NCI-H446 (cell line): ENCODE measurements at regions not wholly inside any gene's neighbourhood (a gene's known extent, or its start where the extent isn't known, plus 50 kb on each side); places are given as distances from the start of the nearest gene placed in this dataset.

Experiments
- DNase-seq, 2 experiments: peaks; one replicate each; lab custom pipeline; 2025; lab: John Stamatoyannopoulos, UW

- no peak for DNase-seq
These were observed 163.0 kb downstream of the MN1 start for GRCh38 chr22:27638329-27639233.

- no peak for DNase-seq
These were observed 162.1 kb downstream of the MN1 start for GRCh38 chr22:27639248-27640086.

- no peak for DNase-seq
These were observed 160.3 kb downstream of the MN1 start for GRCh38 chr22:27641049-27641795.

GRCh38 chr22:27642104-27642800, 159.3 kb downstream of the MN1 start:
- no peak for DNase-seq

- DNase-seq, result no peak
These were observed 157.6 kb downstream of the MN1 start for GRCh38 chr22:27643907-27644306.

- DNase-seq, result no peak
These were observed 157.0 kb downstream of the MN1 start for GRCh38 chr22:27644566-27644965.

GRCh38 chr22:27647540-27647939, 154.0 kb downstream of the MN1 start:
- no peak for DNase-seq

GRCh38 chr22:27648074-27648473, 153.5 kb downstream of the MN1 start:
- no peak for DNase-seq

- DNase-seq, result no peak
These were observed 152.7 kb downstream of the MN1 start for GRCh38 chr22:27648853-27649252.

GRCh38 chr22:27650572-27650971, 151.0 kb downstream of the MN1 start:
- DNase-seq, result no peak

- no peak for DNase-seq
These were observed 150.6 kb downstream of the MN1 start for GRCh38 chr22:27650985-27651384.

- no peak for DNase-seq
These were observed 150.1 kb downstream of the MN1 start for GRCh38 chr22:27651486-27651885.

GRCh38 chr22:27654546-27655445, 146.8 kb downstream of the MN1 start:
- no peak for DNase-seq

GRCh38 chr22:27655582-27656185, 145.9 kb downstream of the MN1 start:
- no peak for DNase-seq

GRCh38 chr22:27656970-27657369, 144.6 kb downstream of the MN1 start:
- no peak for DNase-seq

GRCh38 chr22:27660306-27660705, 141.2 kb downstream of the MN1 start:
- no peak for DNase-seq

- DNase-seq, result peak in 1 of 2 experiments; percentile 60
These were observed 138.9 kb downstream of the MN1 start for GRCh38 chr22:27662359-27663301.

GRCh38 chr22:27663812-27664211, 137.7 kb downstream of the MN1 start:
- no peak for DNase-seq
